HepG2 (cell line): ENCODE measurements at regions not wholly inside any gene's neighbourhood (a gene's known extent, or its start where the extent isn't known, plus 50 kb on each side); places are given as distances from the start of the nearest gene placed in this dataset.

Experiments
- ARNT ChIP-seq: fragments of 450-650 bp; IDR thresholded peaks from 2 replicates; pipeline ENCODE4 v1.6.1; 2017
- CREB1 ChIP-seq, 2 experiments: fragments of 450-650 bp in 1 of 2; IDR thresholded peaks; 2 replicates each; pipeline ENCODE4 v1.6.1; 2016 to 2017; ENCODE audit warnings: control low read depth in 1 of 2, mild to moderate bottlenecking in 1 of 2, missing compliant biosample characterization in 1 of 2, missing genetic modification characterization in 1 of 2
- ESRRA ChIP-seq: sonication (generic); formaldehyde crosslinking; IDR thresholded peaks from 2 replicates; pipeline ENCODE4 v1.5.1; 2020; ENCODE audit warnings: mild to moderate bottlenecking, low read depth, missing genetic modification reagents
- EZH2 ChIP-seq: conservative IDR thresholded peaks from 2 replicates; pipeline ENCODE4 v1.6.1; 2012; ENCODE audit warnings: mild to moderate bottlenecking, low read depth, low read length, moderate library complexity
- MLLT10 ChIP-seq: sonication (generic); formaldehyde crosslinking; IDR thresholded peaks from 2 replicates; pipeline ENCODE4 v1.4.0; 2020; ENCODE audit warnings: missing genetic modification reagents
- POLR2AphosphoS5 ChIP-seq: IDR thresholded peaks from 2 replicates; pipeline ENCODE4 v1.6.1; 2012; ENCODE audit warnings: low read depth, low read length
- PRPF4 ChIP-seq: fragments of 200-400 bp; formaldehyde crosslinking; IDR thresholded peaks from 2 replicates; pipeline ENCODE4 v1.6.1; 2016; ENCODE audit warnings: low read length, low read depth; ENCODE audit not compliant: poor library complexity, severe bottlenecking
- ZFP62 ChIP-seq: sonication (generic); formaldehyde crosslinking; IDR thresholded peaks from 2 replicates; pipeline ENCODE4 v1.4.0; 2020; ENCODE audit warnings: missing genetic modification reagents
- ZNF121 ChIP-seq: sonication (generic); formaldehyde crosslinking; IDR thresholded peaks from 2 replicates; pipeline ENCODE4 v1.5.0; 2020; ENCODE audit warnings: mild to moderate bottlenecking, missing genetic modification reagents
- ZNF432 ChIP-seq: sonication (generic); formaldehyde crosslinking; IDR thresholded peaks from 2 replicates; pipeline ENCODE4 v1.5.0; 2020; ENCODE audit warnings: missing genetic modification reagents, mild to moderate bottlenecking, borderline replicate concordance
- TF ChIP-seq, protein P1 (sequence below): sonication (generic); formaldehyde crosslinking; IDR thresholded peaks from 2 replicates; pipeline ENCODE4 v1.5.0; 2020; ENCODE audit warnings: missing genetic modification reagents, mild to moderate bottlenecking, borderline replicate concordance
- TF ChIP-seq, protein P2 (sequence below), 2 experiments: IDR thresholded peaks; 2 replicates each; pipeline ENCODE4 v1.6.1; 2011 to 2012; ENCODE audit warnings: low read length in 2 of 2, borderline replicate concordance in 1 of 2, low read depth in 1 of 2, mild to moderate bottlenecking in 1 of 2, moderate library complexity in 1 of 2
- TF ChIP-seq, protein P3 (sequence below): sonication (generic); formaldehyde crosslinking; IDR thresholded peaks from 2 replicates; pipeline ENCODE4 v1.4.0; 2020; ENCODE audit warnings: missing genetic modification reagents
- TF ChIP-seq, protein P4 (sequence below): IDR thresholded peaks from 2 replicates; pipeline ENCODE4 v1.6.1; 2016; ENCODE audit warnings: low read depth, control low read depth

DNA sequence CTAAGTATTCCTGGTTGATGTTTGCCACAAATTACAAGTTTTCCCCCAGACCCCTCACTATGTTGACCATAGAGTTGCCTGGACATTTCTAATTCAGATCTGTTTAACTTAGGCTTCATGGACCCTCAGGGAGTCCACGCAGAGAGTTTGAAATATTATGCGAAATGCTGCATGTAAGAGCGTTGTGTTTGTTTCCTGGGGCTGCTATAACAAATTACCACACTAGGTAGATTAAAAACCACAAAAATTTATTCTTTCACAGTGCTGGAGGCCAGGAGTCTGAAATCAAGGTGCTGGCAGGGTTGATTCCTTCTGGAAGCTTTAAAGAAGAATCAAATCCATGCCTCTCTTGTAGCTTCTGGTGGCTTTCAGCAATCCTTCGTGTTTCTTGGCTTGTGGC lies 177.9 kb upstream of the KITLG start:
- TF ChIP-seq ZNF121 (no peak), ARNT (no peak), MLLT10 (CRISPR knock-in tag) (no peak), ESRRA (no peak), PRPF4 (no peak), CREB1 (IDR thresholded peaks at IDR 0.05) (no peak), CREB1 (CRISPR knock-in tag; IDR thresholded peaks at IDR 0.05) (no peak), EZH2 (no peak), POLR2AphosphoS5 (no peak), ZNF432 (CRISPR knock-in tag) (no peak), ZFP62 (CRISPR knock-in tag) (no peak)
- TF ChIP-seq, protein P1, sequence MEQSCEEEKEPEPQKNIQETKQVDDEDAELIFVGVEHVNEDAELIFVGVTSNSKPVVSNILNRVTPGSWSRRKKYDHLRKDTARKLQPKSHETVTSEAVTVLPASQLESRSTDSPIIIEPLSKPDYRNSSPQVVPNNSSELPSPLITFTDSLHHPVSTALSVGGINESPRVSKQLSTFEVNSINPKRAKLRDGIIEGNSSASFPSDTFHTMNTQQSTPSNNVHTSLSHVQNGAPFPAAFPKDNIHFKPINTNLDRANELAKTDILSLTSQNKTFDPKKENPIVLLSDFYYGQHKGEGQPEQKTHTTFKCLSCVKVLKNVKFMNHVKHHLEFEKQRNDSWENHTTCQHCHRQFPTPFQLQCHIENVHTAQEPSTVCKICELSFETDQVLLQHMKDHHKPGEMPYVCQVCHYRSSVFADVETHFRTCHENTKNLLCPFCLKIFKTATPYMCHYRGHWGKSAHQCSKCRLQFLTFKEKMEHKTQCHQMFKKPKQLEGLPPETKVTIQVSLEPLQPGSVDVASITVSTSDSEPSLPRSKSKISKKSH (CRISPR knock-in tag), result no peak
- TF ChIP-seq, protein P2, sequence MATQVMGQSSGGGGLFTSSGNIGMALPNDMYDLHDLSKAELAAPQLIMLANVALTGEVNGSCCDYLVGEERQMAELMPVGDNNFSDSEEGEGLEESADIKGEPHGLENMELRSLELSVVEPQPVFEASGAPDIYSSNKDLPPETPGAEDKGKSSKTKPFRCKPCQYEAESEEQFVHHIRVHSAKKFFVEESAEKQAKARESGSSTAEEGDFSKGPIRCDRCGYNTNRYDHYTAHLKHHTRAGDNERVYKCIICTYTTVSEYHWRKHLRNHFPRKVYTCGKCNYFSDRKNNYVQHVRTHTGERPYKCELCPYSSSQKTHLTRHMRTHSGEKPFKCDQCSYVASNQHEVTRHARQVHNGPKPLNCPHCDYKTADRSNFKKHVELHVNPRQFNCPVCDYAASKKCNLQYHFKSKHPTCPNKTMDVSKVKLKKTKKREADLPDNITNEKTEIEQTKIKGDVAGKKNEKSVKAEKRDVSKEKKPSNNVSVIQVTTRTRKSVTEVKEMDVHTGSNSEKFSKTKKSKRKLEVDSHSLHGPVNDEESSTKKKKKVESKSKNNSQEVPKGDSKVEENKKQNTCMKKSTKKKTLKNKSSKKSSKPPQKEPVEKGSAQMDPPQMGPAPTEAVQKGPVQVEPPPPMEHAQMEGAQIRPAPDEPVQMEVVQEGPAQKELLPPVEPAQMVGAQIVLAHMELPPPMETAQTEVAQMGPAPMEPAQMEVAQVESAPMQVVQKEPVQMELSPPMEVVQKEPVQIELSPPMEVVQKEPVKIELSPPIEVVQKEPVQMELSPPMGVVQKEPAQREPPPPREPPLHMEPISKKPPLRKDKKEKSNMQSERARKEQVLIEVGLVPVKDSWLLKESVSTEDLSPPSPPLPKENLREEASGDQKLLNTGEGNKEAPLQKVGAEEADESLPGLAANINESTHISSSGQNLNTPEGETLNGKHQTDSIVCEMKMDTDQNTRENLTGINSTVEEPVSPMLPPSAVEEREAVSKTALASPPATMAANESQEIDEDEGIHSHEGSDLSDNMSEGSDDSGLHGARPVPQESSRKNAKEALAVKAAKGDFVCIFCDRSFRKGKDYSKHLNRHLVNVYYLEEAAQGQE (IDR thresholded peaks at IDR 0.05; ENCODE audit: borderline replicate concordance in 1 of 2, low read depth in 1 of 2, low read length in 2 of 2), result no peak
- TF ChIP-seq, protein P3, sequence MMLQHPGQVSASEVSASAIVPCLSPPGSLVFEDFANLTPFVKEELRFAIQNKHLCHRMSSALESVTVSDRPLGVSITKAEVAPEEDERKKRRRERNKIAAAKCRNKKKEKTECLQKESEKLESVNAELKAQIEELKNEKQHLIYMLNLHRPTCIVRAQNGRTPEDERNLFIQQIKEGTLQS (CRISPR knock-in tag), result no peak
- TF ChIP-seq, protein P4, sequence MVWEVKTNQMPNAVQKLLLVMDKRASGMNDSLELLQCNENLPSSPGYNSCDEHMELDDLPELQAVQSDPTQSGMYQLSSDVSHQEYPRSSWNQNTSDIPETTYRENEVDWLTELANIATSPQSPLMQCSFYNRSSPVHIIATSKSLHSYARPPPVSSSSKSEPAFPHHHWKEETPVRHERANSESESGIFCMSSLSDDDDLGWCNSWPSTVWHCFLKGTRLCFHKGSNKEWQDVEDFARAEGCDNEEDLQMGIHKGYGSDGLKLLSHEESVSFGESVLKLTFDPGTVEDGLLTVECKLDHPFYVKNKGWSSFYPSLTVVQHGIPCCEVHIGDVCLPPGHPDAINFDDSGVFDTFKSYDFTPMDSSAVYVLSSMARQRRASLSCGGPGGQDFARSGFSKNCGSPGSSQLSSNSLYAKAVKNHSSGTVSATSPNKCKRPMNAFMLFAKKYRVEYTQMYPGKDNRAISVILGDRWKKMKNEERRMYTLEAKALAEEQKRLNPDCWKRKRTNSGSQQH, result no peak
